Heart left ventricle (tissue), 16 donors: ENCODE measurements at regions not wholly inside any gene's neighbourhood (a gene's known extent, or its start where the extent isn't known, plus 50 kb on each side); places are given as distances from the start of the nearest gene placed in this dataset.

Source experiments
- ATAC-seq, 4 donors: fragments of 200-7000 bp; cut with Tn5 transposase; one replicate each; pipeline ENCODE4 v1.9.1; 2020 to 2022; ENCODE audit warnings: moderate library complexity in 4 of 4, mild to moderate bottlenecking in 3 of 4, moderate number of reproducible peaks in 1 of 4
- DNase-seq, 5 donors: peaks; one replicate each; pipeline ENCODE4 v3.0.0-alpha.2; 2020
- H3K27ac ChIP-seq, 12 donors: fragments of 200-600 bp; sonication (generic) in 4 of 12; one replicate each; pipeline versions ENCODE4 v1.5.0 to v1.8.0; 2016 to 2022; ENCODE audit warnings: mild to moderate bottlenecking in 2 of 12
- H3K27me3 ChIP-seq, 9 donors: fragments of 200-600 bp; sonication (generic) in 2 of 9; one replicate each; pipeline versions ENCODE4 v1.5.1 to v1.8.0; 2016 to 2022; ENCODE audit warnings: mild to moderate bottlenecking in 3 of 9
- H3K36me3 ChIP-seq, 9 donors: fragments of 200-600 bp; sonication (generic) in 2 of 9; one replicate each; pipeline versions ENCODE4 v1.5.0 to v1.8.0; 2018 to 2022; ENCODE audit warnings: mild to moderate bottlenecking in 2 of 9
- H3K4me1 ChIP-seq, 12 donors: fragments of 200-600 bp; sonication (generic) in 4 of 12; one replicate each; pipeline versions ENCODE4 v1.5.0 to v1.8.0; 2016 to 2022; ENCODE audit warnings: mild to moderate bottlenecking in 3 of 12
- H3K4me3 ChIP-seq, 12 donors: fragments of 200-600 bp; sonication (generic) in 4 of 12; one replicate each; pipeline versions ENCODE4 v1.5.0 to v1.8.0; 2017 to 2022; ENCODE audit warnings: mild to moderate bottlenecking in 9 of 12, moderate library complexity in 4 of 12
- H3K9me3 ChIP-seq, 12 donors: fragments of 200-600 bp; sonication (generic) in 4 of 12; one replicate each; pipeline versions ENCODE4 v1.5.0 to v1.8.0; 2016 to 2022; ENCODE audit warnings: mild to moderate bottlenecking in 1 of 12
- CTCF ChIP-seq, 12 donors: fragments of 200-600 bp; sonication (generic) in 4 of 12; IDR thresholded peaks; one replicate each; pipeline versions ENCODE4 v1.5.0 to v1.8.0; 2018 to 2022; ENCODE audit warnings: antibody characterized with exemption in 12 of 12, mild to moderate bottlenecking in 5 of 12
- POLR2A ChIP-seq, 2 donors: fragments of 450-650 bp; IDR thresholded peaks; one replicate each; pipeline ENCODE4 v1.6.1; 2017; ENCODE audit warnings: antibody characterized with exemption in 2 of 2, mild to moderate bottlenecking in 2 of 2, moderate library complexity in 2 of 2
- WGBS, 4 donors: extraction: QIAGEN DNeasy Blood & Tissue Kit in 2 of 4; methylation state at CpG; one replicate each; pipeline versions ENCODE4 v1.1.5 to v1.1.7; 2013 to 2018; 5-methylcytosine and 5-hydroxymethylcytosine counted together
- intact Hi-C, 10 donors: fragments of 100-400 bp; cut with DNase I; formaldehyde crosslinking; loops; one replicate each; pipeline versions ENCODE4 v1.11.1 to v1.14.2; 2022
- donor health status: ischemic (EF 13 %, LVEDD 7.1; RV severe dilation, severe dysfunction).
- donor health status: healthy with polysubstance abuse.
- donor health status: DM: no; HTN: yes; CAD: no.
- donor health status: DM: no; HTN: no; CAD: no.
- donor health status: ischemic (EF 25% LVEDD 6.9; RV normal size, moderate dysfunction).
- donor health status: ischemic (EF 25% LVEDD 5.7; RV mildly dilated, moderate dysfunction).
- donor health status: healthy.
- donor health status: DM: yes; HTN: yes; CAD: no.
- donor health status: ischemic (EF 35%, LVEDD 5.7; RV mildly dilated, moderate dysfunction).
- donor health status: nonischemic (EF 11% LVEDD 7.7; RV severe dilation, severe dysfunction).
- donor health status: DM: yes; HTN: yes; CAD: no.
- donor health status: PGD.
- donor health status: ischemic (EF 29% LVEDD 5.4; RV normal size, mild dysfunction).
- donor health status: nonischemic (EF 23%, LVEDD 6.1; RV moderate dilation, normal function).

GRCh38 chr1:191368891-191369654, 789.2 kb upstream of the RGS18 start:
- peak overlapping the region in 1 of 12 donors; percentile 63 for H3K27ac ChIP-seq
- H3K36me3 ChIP-seq: no peaks in the 10 kb centered on the region
- H3K9me3 ChIP-seq: peaks cover 0 to 12% (median 6%) of the 10 kb centered on the region in 12 donors
- no peak for ATAC-seq
- H3K27me3 ChIP-seq: no peaks in the 10 kb centered on the region
- H3K4me1 ChIP-seq: no peaks in the 10 kb centered on the region
- intact Hi-C loops: no loop called here
- TF ChIP-seq CTCF (IDR thresholded peaks at IDR 0.05) (no peak), POLR2A (IDR thresholded peaks at IDR 0.05) (no peak)
- 67 to 73% (median 69%) methylated on average over 12 of the region's 12 CpGs for WGBS, 4 donors
- H3K4me3 ChIP-seq: no peak overlapping the region
- no peak for DNase-seq

- DNase-seq (no peak), ATAC-seq (no peak)
- 56 to 78% (median 76%) methylated on average over 3 of the region's 3 CpGs for WGBS, 4 donors
- no peak overlapping the region for H3K4me3 ChIP-seq
- H3K27me3 ChIP-seq: no peaks in the 10 kb centered on the region
- peaks cover 0 to 15% (median 5%) of the 10 kb centered on the region in 12 donors for H3K9me3 ChIP-seq
- H3K4me1 ChIP-seq: no peaks in the 10 kb centered on the region
- peak overlapping the region in 1 of 12 donors; percentile 11 for H3K27ac ChIP-seq
- intact Hi-C loops: no loop called here
- no peak for TF ChIP-seq POLR2A (IDR thresholded peaks at IDR 0.05)
- TF ChIP-seq CTCF (IDR thresholded peaks at IDR 0.05): no peak
- H3K36me3 ChIP-seq: no peaks in the 10 kb centered on the region
Measured at GRCh38 chr1:191371626-191372025, 786.6 kb upstream of the RGS18 start.

GRCh38 chr1:191388283-191388682, 770.0 kb upstream of the RGS18 start:
- no peak overlapping the region for H3K4me3 ChIP-seq
- no peak overlapping the region for H3K27ac ChIP-seq
- no peaks in the 10 kb centered on the region for H3K36me3 ChIP-seq
- no peak for TF ChIP-seq POLR2A (IDR thresholded peaks at IDR 0.05)
- H3K4me1 ChIP-seq: no peaks in the 10 kb centered on the region
- no peak for DNase-seq
- H3K27me3 ChIP-seq: no peaks in the 10 kb centered on the region
- intact Hi-C loops: no loop called here
- peaks cover 0 to 29% (median 9%) of the 10 kb centered on the region in 12 donors for H3K9me3 ChIP-seq
- ATAC-seq: no peak

- no peak for TF ChIP-seq CTCF (IDR thresholded peaks at IDR 0.05)
- no peak for TF ChIP-seq POLR2A (IDR thresholded peaks at IDR 0.05)
- Histone ChIP-seq H3K4me1 (no peaks in the 10 kb centered on the region), H3K27ac (no peak overlapping the region), H3K27me3 (no peaks in the 10 kb centered on the region), H3K9me3 (peaks cover 0 to 19% (median 0%) of the 10 kb centered on the region in 12 donors), H3K4me3 (no peak overlapping the region), H3K36me3 (no peaks in the 10 kb centered on the region)
- DNase-seq (no peak), ATAC-seq (no peak)
- WGBS, 4 donors: 73 to 80% (median 78%) methylated on average over 5 of the region's 5 CpGs
- intact Hi-C loops: no loop called here
Measured at GRCh38 chr1:191396622-191397021, 761.6 kb upstream of the RGS18 start.

- WGBS, 4 donors: 74 to 83% (median 80%) methylated on average over 4 of the region's 4 CpGs
- Histone ChIP-seq H3K9me3 (peaks cover 0 to 19% (median 0%) of the 10 kb centered on the region in 12 donors), H3K4me3 (no peak overlapping the region), H3K27ac (no peak overlapping the region), H3K27me3 (no peaks in the 10 kb centered on the region), H3K36me3 (no peaks in the 10 kb centered on the region), H3K4me1 (no peaks in the 10 kb centered on the region)
- DNase-seq: no peak
- TF ChIP-seq POLR2A (IDR thresholded peaks at IDR 0.05): no peak
- no peak for TF ChIP-seq CTCF (IDR thresholded peaks at IDR 0.05)
- no peak for ATAC-seq
- intact Hi-C loops: no loop called here
Measured at GRCh38 chr1:191398551-191398950, 759.7 kb upstream of the RGS18 start.
